ENCODE measurements at regions not wholly inside any gene's neighbourhood (a gene's known extent, or its start where the extent isn't known, plus 50 kb on each side); places are given as distances from the start of the nearest gene placed in this dataset.

GRCh38 chr3:43958005-43958770 is 267.4 kb downstream of the ABHD5 start:
- Histone ChIP-seq H3K36me3 (ENCODE audit: insufficient read depth, low read length) (no peaks in the 10 kb centered on the region), H3K4me3 (ENCODE audit: low read depth, low read length, poor library complexity, severe bottlenecking) (no peak overlapping the region), H3K27ac (ENCODE audit: low read depth, low read length, poor library complexity, severe bottlenecking) (no peak overlapping the region), H3K9me3 (ENCODE audit: low read length) (no peaks in the 10 kb centered on the region), H3F3A (ENCODE audit: insufficient read depth, low read length) (no peaks in the 10 kb centered on the region), H4K20me1 (ENCODE audit: insufficient read depth, low read length) (no peaks in the 10 kb centered on the region), H3K4me1 (ENCODE audit: insufficient read depth, low read length, severe bottlenecking) (no peaks in the 10 kb centered on the region), H3K4me2 (ENCODE audit: low read length) (no peak overlapping the region), H3K9me2 (ENCODE audit: low read depth, low read length) (no peaks in the 10 kb centered on the region), H3K27me3 (ENCODE audit: insufficient read depth, low read length) (0 out of 2 replicates have a peak, but pooled peaks cover 6% of the 10 kb centered on the region), H3K79me2 (ENCODE audit: insufficient read depth, low read length) (no peaks in the 10 kb centered on the region), H3K9ac (ENCODE audit: low read length) (no peak overlapping the region), H2AFZ (ENCODE audit: low read length) (no peak overlapping the region)
- no peak for TF ChIP-seq EZH2 (IDR thresholded peaks at IDR 0.05; ENCODE audit: borderline replicate concordance, low read length)
- TF ChIP-seq CTCF (IDR thresholded peaks at IDR 0.05; ENCODE audit: low read length): no peak

- no peak overlapping the region for H3K4me2 ChIP-seq (ENCODE audit: low read length)
- no peaks in the 10 kb centered on the region for H3K4me1 ChIP-seq (ENCODE audit: insufficient read depth, low read length, severe bottlenecking)
- H3K9ac ChIP-seq (ENCODE audit: low read length): no peak overlapping the region
- no peaks in the 10 kb centered on the region for H3F3A ChIP-seq (ENCODE audit: insufficient read depth, low read length)
- H3K4me3 ChIP-seq (ENCODE audit: low read depth, low read length, poor library complexity, severe bottlenecking): no peak overlapping the region
- TF ChIP-seq EZH2 (IDR thresholded peaks at IDR 0.05; ENCODE audit: borderline replicate concordance, low read length): no peak
- no peak for TF ChIP-seq CTCF (IDR thresholded peaks at IDR 0.05; ENCODE audit: low read length)
- no peaks in the 10 kb centered on the region for H4K20me1 ChIP-seq (ENCODE audit: insufficient read depth, low read length)
- H3K9me2 ChIP-seq (ENCODE audit: low read depth, low read length): no peaks in the 10 kb centered on the region
- no peaks in the 10 kb centered on the region for H3K79me2 ChIP-seq (ENCODE audit: insufficient read depth, low read length)
- no peak overlapping the region for H3K27ac ChIP-seq (ENCODE audit: low read depth, low read length, poor library complexity, severe bottlenecking)
- H3K36me3 ChIP-seq (ENCODE audit: insufficient read depth, low read length): no peaks in the 10 kb centered on the region
- 0 out of 2 replicates have a peak, but pooled peaks cover 6% of the 10 kb centered on the region for H3K27me3 ChIP-seq (ENCODE audit: insufficient read depth, low read length)
- H2AFZ ChIP-seq (ENCODE audit: low read length): no peak overlapping the region
- H3K9me3 ChIP-seq (ENCODE audit: low read length): no peaks in the 10 kb centered on the region
Observed at GRCh38 chr3:43958973-43959372, 268.2 kb downstream of the ABHD5 start.

GRCh38 chr3:43959498-43960447 is 269.0 kb downstream of the ABHD5 start:
- no peak overlapping the region for H3K27ac ChIP-seq (ENCODE audit: low read depth, low read length, poor library complexity, severe bottlenecking)
- TF ChIP-seq EZH2 (IDR thresholded peaks at IDR 0.05; ENCODE audit: borderline replicate concordance, low read length) (no peak), CTCF (IDR thresholded peaks at IDR 0.05; ENCODE audit: low read length) (no peak)
- H3K36me3 ChIP-seq (ENCODE audit: insufficient read depth, low read length): no peaks in the 10 kb centered on the region
- H3K4me3 ChIP-seq (ENCODE audit: low read depth, low read length, poor library complexity, severe bottlenecking): no peak overlapping the region
- H3K9me2 ChIP-seq (ENCODE audit: low read depth, low read length): no peaks in the 10 kb centered on the region
- H3F3A ChIP-seq (ENCODE audit: insufficient read depth, low read length): no peaks in the 10 kb centered on the region
- no peak overlapping the region for H2AFZ ChIP-seq (ENCODE audit: low read length)
- no peak overlapping the region for H3K9ac ChIP-seq (ENCODE audit: low read length)
- no peak overlapping the region for H3K4me2 ChIP-seq (ENCODE audit: low read length)
- H3K4me1 ChIP-seq (ENCODE audit: insufficient read depth, low read length, severe bottlenecking): no peaks in the 10 kb centered on the region
- 0 out of 2 replicates have a peak, but pooled peaks cover 6% of the 10 kb centered on the region for H3K27me3 ChIP-seq (ENCODE audit: insufficient read depth, low read length)
- H4K20me1 ChIP-seq (ENCODE audit: insufficient read depth, low read length): no peaks in the 10 kb centered on the region
- H3K79me2 ChIP-seq (ENCODE audit: insufficient read depth, low read length): no peaks in the 10 kb centered on the region
- H3K9me3 ChIP-seq (ENCODE audit: low read length): no peaks in the 10 kb centered on the region
